AG08395 (cell line): ENCODE measurements at regions not wholly inside any gene's neighbourhood (a gene's known extent, or its start where the extent isn't known, plus 50 kb on each side); places are given as distances from the start of the nearest gene placed in this dataset.

Experiments
- DNase-seq: peaks from one replicate; pipeline ENCODE4 v3.0.0; 2012; ENCODE audit warnings: mixed read lengths, low spot score

DNA sequence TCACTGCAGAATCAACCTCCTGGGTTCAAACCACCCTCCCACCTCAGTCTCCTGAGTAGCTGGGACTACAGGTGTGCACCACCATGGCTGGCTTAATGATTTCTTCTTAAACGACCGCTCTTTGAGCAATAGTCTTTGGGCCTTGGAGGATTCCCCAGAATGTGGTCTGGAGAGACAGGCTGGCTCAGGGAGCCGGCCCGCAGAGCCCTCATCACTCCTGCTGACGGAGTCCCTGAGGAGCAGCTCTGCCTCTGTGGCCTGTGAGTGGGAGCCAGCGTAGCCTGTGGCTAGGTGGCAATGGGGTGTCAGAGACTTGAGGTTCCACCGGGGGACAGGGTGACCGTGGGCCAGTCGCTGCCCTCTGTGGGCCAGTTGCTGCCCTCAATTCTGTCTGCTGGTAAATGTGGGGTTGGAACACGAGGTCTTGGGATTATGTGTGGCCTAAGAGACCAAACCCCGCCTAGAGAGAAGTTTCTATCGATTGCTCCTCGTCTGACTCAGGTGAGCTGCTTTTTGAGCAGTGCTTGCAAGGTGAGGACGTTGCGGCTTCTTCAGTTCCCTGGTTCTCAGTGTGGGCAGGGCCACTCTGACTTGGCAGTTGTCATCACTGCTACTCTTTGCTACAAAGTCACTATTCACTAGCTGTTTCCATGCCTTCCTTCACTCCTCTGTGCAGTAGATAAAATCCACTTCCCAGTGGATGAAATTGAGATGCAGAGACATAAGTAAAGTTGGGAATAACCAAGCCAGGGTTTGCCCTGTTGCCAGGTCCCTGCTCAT, 124.8 kb upstream of the NECTIN1 start:
- no peak for DNase-seq

DNA sequence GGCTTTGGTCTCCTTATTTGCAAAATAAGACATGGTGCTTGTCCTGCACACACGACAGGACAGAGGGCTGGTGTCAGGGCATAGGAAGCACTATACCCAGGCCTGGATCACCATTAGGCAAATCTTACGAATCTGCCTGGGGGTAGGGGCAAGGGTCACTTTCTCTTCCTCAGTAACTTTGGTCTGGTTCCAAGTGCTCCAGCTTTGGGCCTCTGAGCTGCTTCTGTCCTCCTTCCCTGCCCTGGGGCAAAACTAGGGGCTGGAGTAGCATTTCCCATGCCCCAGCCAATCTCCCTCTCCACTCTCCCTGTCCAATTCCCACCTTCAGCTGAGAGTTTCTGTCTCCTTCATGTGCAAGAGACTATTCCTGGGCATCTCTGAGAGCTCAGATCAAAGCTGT, 123.7 kb upstream of the NECTIN1 start:
- no peak for DNase-seq

DNA sequence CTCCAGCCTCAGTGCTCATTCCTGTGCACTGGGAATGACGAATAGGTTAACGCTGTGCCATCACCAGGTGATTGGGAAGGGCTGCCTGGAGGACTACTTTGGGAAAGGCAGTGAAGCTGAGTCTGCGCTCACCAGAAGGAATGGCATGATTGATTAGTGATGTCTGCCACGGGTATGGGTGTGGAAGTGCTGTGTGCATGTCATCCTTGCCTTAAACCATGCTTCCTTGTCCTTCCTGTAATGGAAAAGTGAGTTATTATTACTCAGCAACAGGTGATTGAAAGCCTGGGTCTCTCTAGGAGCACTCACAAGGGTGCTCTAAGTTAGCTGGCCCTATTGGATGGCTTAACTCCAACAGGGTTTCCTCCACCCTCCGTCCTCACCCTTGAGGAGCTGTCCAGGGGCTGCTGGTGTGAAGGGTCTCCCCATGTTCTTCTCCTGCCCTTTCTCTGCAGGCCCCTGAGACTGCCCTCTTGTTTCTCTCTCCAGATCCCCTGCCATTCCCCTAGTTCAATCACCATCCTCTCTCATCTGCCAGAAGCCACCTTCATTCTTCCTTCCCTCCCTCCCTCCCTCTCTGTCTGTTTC, 121.9 kb upstream of the NECTIN1 start:
- DNase-seq = no peak

DNA sequence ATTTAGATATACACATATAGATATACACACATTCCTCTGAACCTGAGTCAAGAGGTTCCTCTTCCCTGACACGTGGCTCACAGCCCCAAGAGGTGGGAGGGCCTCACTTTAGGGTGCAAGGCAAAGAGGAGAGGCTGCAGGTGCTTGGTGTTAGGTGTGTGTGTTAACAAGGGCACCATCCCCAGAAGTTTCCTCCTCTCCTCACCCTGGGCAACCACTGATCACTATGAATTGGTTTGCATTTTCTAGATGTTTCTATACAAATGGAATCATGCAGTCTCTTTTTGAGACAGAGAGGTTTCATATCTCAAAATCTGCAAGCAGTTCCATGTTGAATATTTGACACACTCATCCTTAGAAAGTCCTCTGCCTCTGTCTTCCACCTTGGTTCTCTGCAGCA, 120.9 kb upstream of the NECTIN1 start:
- DNase-seq = no peak

DNA sequence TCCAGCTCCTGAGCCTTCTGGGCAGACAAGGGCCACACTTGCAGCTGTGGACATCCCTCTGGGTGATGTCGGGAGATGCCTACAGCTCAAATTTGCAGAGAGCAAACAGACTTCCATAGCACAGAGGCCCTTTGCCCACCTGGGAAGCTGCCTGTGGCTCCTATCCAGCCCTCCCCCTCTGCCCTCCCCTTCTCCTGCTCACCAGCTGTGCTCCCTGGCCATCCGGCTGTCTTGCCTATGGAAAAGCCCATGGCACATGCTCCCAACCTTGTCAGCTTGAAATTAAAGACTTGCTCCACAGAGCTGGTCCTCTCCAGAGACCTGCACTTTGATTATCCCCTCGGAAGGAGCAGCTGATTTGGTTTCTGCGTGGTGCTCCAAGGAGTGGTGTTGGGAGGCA, 118.9 kb upstream of the NECTIN1 start:
- DNase-seq = no peak

DNA sequence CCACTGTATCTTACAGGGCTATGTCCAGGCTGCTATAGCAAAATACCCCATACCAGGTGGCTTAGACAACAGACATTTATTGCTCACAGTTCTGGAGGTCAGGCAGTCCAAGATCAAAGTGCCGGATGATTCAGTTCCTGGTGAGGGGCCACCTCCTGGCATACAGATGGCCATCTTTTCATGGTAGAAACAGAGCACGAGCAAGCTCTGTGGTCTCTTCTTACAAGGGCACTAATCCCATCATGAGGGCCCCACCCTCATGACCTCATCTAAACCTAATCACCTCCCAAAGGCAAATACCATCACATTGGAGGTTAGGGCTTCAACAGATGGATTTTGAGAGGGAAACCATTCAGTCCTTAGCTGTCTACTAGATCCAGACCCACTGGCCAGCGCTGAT, 117.4 kb upstream of the NECTIN1 start:
- no peak for DNase-seq

DNA sequence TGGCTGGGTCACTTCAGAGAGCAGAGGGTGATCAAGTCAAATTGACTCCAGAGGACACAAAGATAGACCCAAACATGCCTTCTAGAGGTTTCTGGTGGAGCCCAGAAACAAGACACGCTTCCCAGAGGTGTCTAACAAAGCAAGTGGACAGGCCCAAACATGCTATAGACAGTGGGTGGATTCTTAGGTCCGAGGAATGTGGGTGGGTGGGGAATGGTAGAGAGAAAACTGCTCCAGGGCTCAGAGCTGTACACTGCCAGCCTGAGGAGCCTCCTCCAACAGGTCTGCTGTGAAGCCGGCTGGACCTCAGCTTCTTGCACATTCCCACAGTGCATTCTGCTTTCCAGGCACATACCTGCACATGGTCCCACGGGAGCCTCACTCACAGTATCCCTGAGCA, 116.8 kb upstream of the NECTIN1 start:
- DNase-seq = no peak

DNA sequence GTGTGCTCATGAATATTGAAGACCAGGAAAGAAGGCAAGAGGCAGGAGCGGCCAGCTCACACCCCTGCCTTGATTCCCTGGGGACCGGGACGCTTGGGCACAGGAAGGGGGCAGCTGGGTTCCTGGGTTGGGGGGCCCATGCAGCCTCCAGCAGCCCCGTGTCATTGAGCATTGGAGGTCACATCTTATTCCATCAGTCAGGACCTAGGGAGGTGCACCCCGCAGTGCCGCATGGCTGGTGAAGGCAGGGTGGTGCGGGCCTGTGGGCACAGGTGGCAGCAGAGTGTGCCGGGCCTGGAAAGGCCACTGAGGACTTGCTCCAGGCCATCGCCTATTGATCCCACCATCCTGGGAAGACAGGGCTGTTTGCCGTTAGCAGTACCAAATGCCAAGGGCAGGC, 116.3 kb upstream of the NECTIN1 start:
- no peak for DNase-seq

DNA sequence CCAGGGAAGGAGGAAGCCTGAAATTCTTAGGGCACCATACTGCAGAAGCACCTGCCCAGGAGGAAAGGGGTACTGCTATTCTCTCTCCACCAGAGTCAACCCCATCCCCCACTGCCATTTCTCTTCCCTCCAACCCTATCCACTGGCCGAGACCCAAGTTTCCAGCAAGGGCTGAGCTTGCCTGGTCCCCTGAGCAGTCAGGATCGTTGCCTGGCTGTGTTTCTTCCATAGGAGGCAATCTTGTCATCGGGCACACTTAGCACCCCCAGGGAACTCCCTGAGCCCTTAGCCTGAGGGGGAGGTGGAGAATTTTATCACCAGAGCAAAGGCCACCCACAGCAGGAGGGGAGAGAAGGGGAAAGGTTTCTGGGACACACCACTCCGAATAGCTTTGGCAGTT, 115.8 kb upstream of the NECTIN1 start:
- DNase-seq = no peak

DNA sequence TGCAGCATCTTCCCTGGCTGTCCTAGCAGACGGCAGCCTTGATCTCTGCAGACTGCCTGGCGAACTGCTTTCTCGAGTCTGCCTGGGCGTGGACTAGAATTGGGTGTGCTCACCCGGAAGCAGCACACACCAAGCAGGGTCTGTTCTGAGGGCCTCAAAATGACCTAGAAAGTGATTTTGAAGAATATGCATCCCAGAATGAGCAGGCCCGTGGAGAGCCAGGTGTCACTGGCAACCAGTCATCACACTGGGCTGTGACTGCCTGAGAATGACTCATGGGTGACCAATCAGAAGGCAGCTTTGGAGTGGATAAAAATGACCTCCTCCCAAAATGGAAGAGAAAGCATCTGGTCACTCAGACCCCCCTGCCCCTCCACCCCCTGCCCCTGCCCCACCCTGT, 114.9 kb upstream of the NECTIN1 start:
- DNase-seq = peak; percentile 38

DNA sequence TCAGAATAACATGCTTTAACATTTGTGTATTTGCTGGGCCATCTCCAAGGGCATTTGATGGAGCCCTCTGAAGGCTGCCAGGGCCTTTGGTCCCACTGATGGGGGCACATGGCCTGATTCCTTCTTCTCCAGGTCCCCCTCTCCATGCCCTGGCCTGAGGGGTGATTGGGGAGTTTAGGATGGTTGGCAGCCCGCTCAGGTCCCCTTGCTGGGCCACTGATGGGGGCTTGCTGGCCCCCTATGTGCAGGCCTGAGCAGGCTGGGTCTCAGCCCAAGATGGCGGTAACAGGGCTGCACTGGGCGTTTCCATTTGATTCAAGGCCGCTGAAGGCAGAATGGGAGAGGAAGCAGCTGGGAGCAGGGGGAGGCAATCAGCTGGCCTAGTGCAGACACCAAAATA, 113.7 kb upstream of the NECTIN1 start:
- no peak for DNase-seq

DNA sequence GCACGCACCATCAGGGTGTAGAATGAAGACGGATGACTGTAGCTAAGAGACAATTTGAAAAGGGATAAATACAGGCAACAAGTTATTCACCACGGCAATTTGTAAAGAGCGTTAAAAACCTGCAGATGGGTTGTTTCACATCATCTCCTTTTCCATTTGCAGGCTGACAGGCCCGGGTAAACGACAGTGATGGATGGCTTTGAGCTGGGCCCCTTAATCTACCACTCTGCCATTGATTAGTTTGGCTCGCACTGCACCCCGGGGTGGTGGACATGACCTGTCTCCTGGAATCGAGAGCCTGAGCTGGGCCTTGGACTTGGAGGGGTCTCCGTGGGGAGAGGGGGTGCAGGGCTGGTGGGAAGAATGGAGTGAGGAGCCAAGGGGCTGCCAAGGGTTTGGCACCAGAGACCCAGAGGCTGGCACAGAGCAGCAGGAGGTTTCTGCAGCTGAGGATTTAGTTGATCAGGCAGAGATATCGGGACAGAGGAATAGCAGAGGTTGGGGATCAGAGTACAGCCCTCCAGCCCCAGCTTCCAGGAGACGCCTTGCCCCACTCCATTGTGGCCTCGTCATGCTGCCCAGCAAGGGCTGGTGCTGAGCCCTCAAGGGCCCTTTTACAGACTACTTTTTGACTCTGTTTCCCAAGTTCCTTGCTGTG, 110.6 kb upstream of the NECTIN1 start:
- DNase-seq = no peak

DNA sequence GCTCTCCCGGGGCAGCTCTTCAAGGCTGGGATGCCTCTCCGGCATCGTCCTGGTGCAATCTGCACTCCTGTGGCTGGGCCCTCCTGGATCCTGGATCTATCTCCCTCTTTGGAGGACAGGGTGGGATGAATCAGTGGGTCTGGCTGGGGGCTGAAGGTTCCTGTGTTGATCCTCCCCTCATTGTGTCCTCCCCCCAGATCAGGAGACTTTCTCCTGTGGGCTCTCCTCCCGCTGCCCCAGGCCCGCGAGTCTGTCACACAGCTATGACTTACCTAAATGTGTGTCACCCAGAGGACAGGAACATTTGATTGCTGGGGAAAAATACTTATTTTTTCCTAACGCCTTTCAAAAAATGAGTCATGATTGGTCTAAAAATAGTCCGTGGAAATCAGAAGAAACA, 106.8 kb upstream of the NECTIN1 start:
- no peak for DNase-seq

DNA sequence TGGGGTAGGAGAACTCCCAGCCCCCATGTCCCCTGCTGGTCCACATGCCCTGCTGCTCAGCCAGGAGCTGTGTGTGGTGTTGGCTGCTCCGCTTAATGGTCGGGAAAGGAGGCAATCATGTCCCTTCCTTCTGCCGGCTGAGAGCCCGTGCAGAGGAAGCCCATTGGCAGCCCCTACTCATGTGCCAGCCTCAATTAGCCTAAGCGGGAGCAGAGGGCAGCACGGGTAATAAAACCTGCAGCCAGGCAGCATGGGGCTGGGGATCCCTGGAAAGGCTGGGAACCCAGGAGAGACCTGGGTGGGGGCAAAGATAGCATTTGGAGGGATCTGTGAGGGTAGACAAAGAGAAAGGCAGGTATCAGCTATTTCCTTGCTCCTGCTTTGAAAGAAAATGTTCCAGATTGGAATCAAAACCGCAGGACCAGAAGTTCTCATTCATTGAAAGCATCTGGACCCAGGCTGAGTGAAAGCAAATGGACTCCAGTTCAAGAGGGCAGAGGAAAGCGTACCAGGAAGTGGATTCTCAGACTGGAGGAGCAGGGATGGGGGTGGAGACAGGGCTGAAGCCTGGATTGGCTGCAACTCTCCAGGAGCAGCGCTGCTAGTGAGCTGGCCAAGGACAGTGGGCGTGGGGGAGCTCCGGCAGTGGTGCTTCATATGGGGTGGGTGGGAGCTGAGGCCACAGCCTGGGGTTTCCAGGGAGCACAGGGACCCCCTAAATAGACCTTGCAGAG, 103.4 kb upstream of the NECTIN1 start:
- DNase-seq = peak; percentile 69

DNA sequence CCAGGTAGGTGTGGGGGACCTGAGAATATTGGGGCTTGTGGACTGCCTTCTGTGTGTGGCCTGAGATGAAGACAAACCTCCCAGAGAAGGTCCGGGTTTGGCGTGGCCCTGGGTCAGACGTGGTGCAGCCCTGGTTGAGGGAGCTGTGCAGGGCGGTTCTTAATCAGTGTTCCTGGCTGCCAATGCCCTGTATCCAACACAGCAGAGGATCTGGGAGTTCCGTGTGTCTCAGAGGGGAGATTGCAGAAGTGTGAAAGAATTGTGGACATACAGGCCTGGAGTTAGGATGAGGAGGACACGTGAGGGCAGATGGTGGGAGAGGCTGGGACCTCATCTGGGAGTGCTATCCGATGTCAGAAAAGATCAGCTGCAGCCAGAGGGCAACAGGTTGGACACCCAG, 102.0 kb upstream of the NECTIN1 start:
- DNase-seq = no peak

DNA sequence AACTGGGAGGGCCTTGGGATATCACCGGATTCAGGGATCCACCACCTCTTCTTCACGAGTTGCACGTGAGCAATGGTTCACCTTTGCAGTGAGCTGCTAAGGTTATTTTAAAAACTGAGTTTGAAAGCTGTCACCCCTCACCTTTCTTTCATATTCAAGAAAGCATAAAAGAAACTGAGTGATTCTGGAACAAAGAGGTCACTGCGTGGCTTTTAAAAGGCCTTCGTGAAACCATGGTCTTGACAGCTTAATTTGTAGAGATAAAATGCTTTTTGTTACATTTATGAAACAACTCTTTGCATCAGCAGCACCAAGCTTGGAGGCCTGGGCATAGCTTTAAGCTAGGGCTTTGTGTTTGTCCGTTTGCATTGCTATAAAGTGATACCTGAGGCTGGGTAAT, 101.4 kb upstream of the NECTIN1 start:
- DNase-seq = no peak

DNA sequence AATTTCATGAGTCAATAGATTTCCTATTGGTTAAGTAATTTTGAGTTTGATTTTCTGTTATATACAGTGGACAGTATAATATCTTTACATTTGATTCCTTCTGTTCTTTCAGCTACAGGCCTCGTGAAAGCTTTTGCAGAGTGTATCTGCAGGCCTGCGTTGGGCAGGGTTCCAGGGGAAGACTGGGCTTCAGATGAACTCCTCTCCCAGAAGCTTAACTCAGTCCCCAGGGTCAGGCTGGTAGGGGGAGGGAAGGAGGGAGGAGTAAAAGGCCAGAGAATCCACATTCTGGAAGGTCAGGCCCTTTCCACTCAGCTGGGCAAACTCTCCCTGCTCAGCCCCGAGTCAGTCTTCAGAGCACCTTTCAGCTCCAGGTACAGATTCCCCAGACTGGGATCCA, 100.4 kb upstream of the NECTIN1 start:
- no peak for DNase-seq

DNA sequence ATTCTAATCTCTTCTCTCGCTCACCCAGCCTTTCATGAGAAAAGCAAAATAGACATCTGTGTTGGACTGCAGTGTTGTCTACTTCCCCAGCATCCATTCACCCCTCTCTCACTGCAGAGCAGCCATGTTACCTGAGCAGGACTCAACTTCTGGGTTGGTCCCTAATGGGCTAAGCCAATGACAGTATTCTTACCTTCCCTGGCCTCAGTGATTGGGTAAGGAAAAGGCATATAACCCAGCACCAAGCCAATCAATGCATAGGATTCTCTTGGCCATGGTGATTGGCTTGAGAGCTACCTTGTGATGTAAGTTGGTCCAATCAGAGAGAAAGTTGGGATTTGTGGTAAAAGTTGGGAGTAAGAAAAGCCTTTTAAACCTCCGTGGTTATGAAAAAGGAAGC, 99.8 kb upstream of the NECTIN1 start:
- DNase-seq = no peak

DNA sequence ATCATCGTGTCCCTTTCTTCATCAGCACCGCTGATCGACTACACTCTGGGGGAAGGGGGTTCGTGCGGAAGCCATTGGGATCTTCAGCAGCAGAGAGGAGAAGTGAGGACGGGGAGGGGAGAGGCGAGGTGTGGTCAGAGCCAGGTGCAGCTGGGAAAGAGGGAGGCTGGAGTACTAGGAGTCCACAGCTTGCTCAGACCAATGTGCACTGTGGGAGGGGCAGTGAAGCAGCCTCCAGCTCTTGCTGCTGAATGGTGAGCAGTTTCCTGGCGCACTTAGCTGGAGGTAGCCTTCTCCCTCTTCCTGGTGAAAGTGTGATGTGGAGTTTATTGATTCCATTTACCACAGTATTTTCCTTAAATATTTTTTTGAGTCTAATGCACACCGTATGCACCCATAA, 99.0 kb upstream of the NECTIN1 start:
- DNase-seq = no peak

DNA sequence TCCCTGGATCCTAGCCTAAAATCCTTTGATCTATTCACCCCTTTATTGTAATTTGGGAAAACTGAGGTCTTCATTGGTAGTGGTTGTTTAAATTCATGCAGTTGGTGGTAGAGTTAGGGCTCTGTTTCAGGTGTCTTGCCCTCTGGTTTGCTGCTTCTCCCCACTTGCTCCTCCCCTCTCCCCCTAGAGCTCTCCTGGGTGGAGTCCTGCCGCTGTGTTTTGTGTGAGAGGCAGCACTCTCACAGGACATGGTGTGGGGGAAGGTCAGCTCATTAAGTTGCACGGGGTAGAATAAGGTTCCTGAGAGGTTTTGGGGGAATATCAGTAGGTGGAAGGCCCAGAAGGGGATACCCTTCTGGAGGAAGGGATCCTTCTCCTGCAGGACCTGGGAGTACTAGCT, 98.1 kb upstream of the NECTIN1 start:
- DNase-seq = no peak

DNA sequence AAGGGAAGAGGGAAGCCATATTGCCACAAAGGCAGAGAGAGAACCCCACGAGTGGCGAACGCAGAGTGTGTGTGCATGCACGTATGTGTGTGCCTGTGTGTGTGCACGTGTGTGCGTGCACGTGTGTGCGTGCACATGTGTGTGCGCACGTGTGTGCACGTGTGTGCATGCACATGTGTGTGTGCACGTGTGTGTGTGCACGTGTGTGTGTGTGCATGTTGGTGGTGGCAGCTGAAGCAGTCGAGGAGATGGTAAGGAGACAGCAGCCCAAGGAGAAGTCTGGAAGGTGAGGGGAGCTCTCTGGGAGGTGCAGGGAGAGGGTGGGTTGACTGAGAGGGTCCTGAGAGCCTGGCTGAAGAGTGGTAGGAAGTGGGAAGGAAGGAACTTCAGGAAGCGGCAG, 94.1 kb upstream of the NECTIN1 start:
- no peak for DNase-seq

DNA sequence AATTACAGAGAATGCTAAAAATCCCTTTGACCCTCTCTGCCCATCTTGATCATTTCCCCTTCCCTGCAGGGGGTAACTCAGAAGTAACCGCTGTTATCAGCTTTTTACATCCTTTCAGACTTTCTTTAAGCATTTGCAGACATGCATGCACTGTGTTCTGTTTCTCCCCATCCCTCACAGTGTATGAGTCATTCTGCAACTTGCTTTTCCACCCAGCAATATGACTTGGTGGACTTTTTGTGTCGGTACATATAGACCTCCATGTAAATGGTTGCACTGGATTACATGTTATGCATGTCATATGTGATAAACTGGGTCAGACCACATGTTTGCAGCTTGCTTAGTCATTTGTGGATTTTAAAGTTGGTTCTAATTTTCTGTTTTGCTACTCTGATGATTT, 87.7 kb upstream of the NECTIN1 start:
- DNase-seq = no peak

DNA sequence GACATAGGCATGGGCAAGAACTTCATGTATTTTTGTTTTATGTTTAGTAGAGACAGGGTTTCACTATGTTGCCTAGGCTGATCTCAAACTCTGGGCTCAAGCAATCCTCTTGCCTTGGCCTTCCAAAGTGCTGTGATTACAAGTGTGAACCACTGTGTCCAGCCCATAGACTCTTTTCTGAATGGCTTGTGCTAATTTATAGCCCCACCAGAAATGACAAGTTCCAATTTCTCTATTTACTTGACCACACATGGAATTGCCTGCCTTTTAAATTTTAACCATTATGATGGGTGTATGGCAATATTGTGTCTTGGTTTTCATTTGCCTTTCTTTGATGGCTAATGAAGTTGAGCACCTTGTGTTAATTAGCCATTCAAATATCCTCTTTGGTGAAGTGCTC, 85.8 kb upstream of the NECTIN1 start:
- no peak for DNase-seq
